Omental fat pad (tissue), 3 donors: ENCODE measurements at regions not wholly inside any gene's neighbourhood (a gene's known extent, or its start where the extent isn't known, plus 50 kb on each side); places are given as distances from the start of the nearest gene placed in this dataset.

Experiments used
- ATAC-seq: fragments of 150-250 bp; one replicate; pipeline ENCODE4 v1.9.1; 2016; ENCODE audit warnings: mild to moderate bottlenecking, moderate library complexity; ENCODE audit not compliant: low FRiP score
- DNase-seq: peaks from one replicate; pipeline ENCODE4 v3.0.0-alpha.2; 2019; ENCODE audit warnings: low spot score
- TF ChIP-seq, protein P1 (sequence below), 3 donors: fragments of 450-650 bp; IDR thresholded peaks; one replicate each; pipeline ENCODE4 v1.5.1; 2016 to 2017; ENCODE audit warnings: antibody characterized with exemption in 3 of 3, mild to moderate bottlenecking in 3 of 3, moderate library complexity in 2 of 3

DNA sequence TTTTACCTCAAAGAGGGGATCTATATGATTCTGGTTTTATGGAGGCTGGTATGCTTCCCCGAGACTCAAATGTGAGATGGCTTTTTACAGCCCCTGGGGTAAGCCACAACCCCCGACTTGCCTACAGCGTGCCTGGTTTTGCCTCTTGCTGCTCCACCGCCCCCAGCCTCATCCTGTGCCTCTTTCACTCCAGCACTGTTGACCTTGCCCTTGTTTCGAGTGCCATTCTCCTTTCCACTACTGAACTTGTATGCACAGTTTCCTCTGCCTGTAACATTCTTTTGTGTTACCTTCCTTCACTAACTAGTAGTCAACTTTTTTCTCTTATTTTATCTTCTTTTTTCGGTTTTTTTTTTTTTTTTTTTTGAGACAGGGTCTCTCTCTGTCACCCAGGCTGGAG lies 219.0 kb upstream of the ZBED5 start:
- DNase-seq = no peak
- TF ChIP-seq, protein P1, sequence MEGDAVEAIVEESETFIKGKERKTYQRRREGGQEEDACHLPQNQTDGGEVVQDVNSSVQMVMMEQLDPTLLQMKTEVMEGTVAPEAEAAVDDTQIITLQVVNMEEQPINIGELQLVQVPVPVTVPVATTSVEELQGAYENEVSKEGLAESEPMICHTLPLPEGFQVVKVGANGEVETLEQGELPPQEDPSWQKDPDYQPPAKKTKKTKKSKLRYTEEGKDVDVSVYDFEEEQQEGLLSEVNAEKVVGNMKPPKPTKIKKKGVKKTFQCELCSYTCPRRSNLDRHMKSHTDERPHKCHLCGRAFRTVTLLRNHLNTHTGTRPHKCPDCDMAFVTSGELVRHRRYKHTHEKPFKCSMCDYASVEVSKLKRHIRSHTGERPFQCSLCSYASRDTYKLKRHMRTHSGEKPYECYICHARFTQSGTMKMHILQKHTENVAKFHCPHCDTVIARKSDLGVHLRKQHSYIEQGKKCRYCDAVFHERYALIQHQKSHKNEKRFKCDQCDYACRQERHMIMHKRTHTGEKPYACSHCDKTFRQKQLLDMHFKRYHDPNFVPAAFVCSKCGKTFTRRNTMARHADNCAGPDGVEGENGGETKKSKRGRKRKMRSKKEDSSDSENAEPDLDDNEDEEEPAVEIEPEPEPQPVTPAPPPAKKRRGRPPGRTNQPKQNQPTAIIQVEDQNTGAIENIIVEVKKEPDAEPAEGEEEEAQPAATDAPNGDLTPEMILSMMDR (IDR thresholded peaks at IDR 0.05) = no peak
- ATAC-seq = no peak

DNA sequence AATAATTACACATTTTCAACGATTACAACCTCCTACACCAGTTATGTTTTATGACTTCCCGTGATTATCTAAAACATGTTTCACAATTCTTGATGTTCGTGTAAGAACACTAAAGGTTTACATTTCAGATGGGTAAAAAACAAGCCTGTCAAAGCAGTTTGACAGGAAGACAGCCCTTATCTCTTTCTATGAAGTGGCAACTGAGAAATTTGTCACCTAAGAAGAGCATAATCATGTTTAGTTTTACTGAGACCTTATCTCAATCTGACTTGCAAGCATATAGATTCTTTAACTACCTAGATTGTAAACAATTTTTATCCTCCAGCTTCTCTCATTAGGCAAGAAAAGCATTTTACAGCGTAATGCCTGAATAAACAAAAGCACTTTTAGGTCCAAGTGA lies 218.4 kb upstream of the ZBED5 start:
- TF ChIP-seq, protein P1 (IDR thresholded peaks at IDR 0.05) = no peak
- ATAC-seq = no peak
- DNase-seq = no peak

DNA sequence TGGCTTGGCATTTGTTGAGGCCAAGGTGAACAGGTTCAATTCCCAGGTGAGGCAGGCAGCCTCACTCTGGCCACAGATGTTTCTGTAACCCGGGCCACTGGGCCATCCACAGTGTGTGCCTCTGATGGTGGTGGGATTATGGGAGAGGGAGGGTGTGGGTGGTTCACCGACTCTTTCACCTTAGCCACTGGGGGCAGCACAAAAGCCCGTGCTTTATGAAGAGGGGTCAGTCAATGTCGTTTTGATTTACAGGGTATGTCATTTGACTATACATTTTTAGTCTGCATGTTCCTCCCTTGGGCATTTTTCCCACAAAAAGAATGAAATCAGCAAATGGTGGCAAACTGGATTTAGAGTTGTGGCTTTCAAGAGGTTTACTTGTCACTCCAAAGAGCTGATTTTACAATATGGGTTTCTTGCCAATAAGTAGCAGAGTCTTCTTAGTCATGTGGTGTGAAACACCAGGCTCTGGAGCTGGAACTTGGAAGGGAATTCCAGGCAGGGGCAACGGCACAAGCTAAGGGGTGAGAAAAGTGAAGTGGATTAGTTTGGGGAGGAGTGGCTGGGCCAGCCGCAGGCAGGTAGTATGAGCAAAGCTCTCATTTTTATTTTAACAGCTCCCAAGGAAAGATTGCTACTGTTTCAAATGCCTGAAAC lies 217.8 kb upstream of the ZBED5 start:
- DNase-seq = no peak
- TF ChIP-seq, protein P1 (IDR thresholded peaks at IDR 0.05) = no peak
- ATAC-seq = no peak

DNA sequence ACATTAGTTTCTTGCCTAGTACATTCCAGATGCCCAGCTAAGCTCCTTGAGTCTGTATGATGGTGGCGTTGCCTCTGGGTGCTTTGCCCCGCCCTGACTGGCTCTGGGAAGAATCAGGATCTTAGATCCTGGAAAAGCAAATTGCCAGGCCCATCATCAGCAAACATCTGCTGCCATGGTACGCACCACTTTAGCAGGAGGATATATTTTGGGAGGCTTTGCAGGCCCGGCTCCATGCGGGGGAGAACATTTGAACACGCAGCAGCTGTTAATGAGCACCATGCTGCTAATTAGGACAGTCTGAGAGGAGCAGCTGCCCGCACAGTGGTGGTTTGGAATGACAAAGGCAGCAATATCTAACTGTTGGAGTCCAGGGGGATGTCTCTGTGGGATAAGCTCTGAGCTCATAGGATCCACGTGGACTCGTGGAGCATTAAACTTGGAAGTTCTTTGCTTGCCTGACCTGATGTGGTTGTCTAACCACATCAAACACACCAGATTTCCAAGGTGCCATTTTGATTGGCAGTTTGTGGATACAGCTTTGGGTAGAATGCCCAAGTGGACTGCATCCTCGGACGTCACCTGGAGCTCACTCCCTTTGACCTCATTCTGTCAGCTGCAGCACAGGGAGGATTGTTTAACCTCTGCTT lies 217.0 kb upstream of the ZBED5 start:
- DNase-seq = no peak
- no peak for ATAC-seq

DNA sequence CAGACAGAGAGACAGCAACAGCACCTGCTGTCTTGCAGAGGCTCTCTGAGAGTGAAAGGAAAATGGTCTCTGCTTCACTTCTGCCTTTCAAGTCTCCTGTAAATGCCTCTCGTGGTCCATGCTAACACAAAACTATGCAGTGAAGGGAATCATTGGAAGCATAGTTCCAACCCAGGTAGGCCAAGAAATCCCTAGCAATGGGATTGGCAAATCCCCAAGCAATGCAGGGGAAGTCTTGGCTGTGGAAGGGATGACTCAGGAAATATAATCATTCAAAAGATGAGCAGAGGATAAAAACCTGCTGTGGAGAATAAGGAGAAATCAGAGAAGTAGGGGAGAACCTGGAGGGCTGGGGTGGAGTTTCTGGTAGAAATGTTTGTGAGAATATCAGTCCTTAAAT lies 216.1 kb upstream of the ZBED5 start:
- no peak for DNase-seq
- ATAC-seq = no peak
- TF ChIP-seq, protein P1 (IDR thresholded peaks at IDR 0.05) = no peak

More for the DNA sequence above, 217.0 kb upstream of the ZBED5 start:
- TF ChIP-seq, protein P1 (IDR thresholded peaks at IDR 0.05) = no peak

DNA sequence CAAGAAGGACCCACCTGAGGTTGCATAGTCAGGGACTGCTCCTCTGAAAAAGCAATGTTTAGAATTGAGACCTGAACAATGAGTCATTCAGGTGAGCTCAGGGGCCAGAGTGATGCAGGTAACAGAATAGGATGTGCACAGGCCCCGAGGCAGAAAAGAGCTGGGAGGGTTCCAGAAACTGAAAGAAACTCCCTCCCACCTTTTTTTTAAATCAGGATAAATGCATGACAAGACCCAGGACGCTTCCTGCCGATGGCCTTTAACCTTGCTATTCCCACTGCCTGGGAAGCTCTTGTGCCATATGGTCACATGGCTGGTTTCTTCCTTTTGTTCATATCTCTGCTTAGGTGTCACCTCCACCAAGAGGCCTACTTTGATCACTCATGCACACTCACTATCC lies 214.2 kb upstream of the ZBED5 start:
- ATAC-seq = no peak
- TF ChIP-seq, protein P1 (IDR thresholded peaks at IDR 0.05) = no peak
- DNase-seq = no peak

DNA sequence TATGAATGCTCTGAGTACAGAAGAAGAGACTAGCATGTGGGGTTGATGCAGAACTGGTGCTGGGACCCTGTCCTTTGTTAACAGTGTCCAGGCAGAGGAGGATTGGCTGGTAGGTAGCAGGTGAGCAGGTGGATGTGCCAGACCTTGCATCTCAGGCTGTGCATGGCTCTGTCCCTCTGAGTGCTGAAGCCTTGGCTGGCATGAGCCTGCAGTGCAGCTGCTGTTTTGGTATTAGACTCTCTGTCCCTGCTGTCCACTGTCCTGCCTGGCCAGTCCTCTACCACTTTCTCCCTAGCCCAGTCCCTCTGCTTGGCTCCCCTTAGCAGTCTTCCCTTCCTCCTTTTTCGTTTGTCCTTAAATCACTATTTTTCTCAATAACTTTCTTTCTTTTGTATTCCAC lies 213.6 kb upstream of the ZBED5 start:
- DNase-seq (no peak), ATAC-seq (no peak)
- TF ChIP-seq, protein P1 (IDR thresholded peaks at IDR 0.05) = no peak
